Body of pancreas (tissue), 4 donors: ENCODE measurements at regions not wholly inside any gene's neighbourhood (a gene's known extent, or its start where the extent isn't known, plus 50 kb on each side); places are given as distances from the start of the nearest gene placed in this dataset.

Source experiments
- CTCF ChIP-seq, 7 experiments: fragments of 450-650 bp in 4 of 7; fragments of 200-600 bp in 3 of 7; sonication (generic) in 3 of 7; IDR thresholded peaks; one replicate each; pipeline ENCODE4 v1.5.1; 2016 to 2019; ENCODE audit warnings: antibody characterized with exemption in 7 of 7
- POLR2A ChIP-seq, 3 donors: fragments of 450-650 bp; IDR thresholded peaks; one replicate each; pipeline ENCODE4 v1.6.1; 2016; ENCODE audit warnings: antibody characterized with exemption in 3 of 3, mild to moderate bottlenecking in 2 of 3

GRCh38 chr2:54403512-54404238, 52.5 kb upstream of the SPTBN1 start:
- no peak for TF ChIP-seq CTCF (IDR thresholded peaks at IDR 0.05)
- TF ChIP-seq POLR2A (IDR thresholded peaks at IDR 0.05) = no peak
